ENCODE measurements at regions not wholly inside any gene's neighbourhood (a gene's known extent, or its start where the extent isn't known, plus 50 kb on each side); places are given as distances from the start of the nearest gene placed in this dataset.

DNA sequence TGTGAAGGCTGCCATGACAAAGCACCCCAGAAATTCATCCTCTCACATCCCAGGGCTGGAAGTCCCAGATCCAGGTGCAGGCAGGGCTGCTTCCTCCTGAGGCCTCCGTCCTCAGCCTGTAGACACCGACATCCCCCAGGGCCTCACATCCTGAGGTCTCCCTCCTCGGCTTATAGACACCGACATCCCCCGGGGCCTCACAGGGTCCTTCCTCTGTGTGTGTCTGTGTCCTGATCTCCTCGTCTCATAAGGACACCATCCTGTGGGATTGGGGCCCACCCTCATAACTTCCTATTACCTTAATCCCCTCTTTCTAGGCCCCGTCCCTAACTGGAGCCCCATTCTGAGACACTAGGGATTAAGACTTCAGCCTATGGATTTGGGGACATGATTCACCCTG lies 92.0 kb upstream of the SNTG2 start:
- H3K4me3 ChIP-seq (ENCODE audit: low read length) = no peak overlapping the region
- TF ChIP-seq, protein P1, sequence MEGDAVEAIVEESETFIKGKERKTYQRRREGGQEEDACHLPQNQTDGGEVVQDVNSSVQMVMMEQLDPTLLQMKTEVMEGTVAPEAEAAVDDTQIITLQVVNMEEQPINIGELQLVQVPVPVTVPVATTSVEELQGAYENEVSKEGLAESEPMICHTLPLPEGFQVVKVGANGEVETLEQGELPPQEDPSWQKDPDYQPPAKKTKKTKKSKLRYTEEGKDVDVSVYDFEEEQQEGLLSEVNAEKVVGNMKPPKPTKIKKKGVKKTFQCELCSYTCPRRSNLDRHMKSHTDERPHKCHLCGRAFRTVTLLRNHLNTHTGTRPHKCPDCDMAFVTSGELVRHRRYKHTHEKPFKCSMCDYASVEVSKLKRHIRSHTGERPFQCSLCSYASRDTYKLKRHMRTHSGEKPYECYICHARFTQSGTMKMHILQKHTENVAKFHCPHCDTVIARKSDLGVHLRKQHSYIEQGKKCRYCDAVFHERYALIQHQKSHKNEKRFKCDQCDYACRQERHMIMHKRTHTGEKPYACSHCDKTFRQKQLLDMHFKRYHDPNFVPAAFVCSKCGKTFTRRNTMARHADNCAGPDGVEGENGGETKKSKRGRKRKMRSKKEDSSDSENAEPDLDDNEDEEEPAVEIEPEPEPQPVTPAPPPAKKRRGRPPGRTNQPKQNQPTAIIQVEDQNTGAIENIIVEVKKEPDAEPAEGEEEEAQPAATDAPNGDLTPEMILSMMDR (conservative IDR thresholded peaks at IDR 0.05; ENCODE audit: low read length) = no peak
- DNase-seq (ENCODE audit: low read depth) = no peak

DNA sequence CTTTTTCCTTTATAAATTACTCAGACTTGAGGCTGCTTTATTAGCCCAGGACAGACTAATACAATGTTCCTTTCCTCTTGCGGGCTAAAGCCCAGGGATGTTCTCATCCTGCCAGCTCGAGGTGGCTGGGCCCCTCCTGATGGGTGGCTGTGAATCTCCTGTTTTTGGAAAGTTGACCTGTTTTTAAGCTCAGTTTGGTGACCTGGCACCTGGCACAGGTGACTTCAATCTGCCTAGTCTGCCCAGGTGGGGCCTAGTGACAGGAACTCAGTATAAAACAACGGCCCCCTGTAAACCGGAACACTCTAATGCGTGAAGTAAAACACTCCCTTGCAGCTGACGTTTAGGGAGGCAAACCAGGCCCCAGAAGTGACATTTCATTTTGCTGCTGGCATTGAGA lies 92.7 kb upstream of the SNTG2 start:
- H3K4me3 ChIP-seq (ENCODE audit: low read length) = no peak overlapping the region
- no peak for DNase-seq (ENCODE audit: low read depth)
- TF ChIP-seq, protein P1 (conservative IDR thresholded peaks at IDR 0.05; ENCODE audit: low read length) = no peak

DNA sequence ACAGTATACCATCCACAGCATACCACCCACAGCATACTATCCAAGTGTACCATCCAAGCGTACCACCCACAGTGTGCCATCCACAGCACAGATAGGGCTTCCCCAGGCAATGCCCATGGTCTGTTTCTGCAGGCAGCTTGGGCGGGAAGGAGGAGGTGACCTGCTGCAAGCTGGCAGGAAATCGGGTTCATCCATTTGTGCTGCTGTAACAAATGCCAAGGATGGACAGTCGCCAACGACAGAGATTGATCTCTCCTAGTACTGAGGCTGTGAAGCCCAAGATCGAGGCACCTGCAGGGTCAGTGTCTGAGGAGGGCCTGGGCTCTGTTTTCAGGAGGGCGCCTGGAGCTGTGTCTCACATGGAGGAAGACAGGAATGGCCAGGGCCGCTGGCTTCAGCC lies 93.6 kb upstream of the SNTG2 start:
- no peak for DNase-seq (ENCODE audit: low read depth)
- TF ChIP-seq, protein P1 (conservative IDR thresholded peaks at IDR 0.05; ENCODE audit: low read length) = no peak
- H3K4me3 ChIP-seq (ENCODE audit: low read length) = no peak overlapping the region

- DNase-seq (ENCODE audit: low read depth) = no peak
- TF ChIP-seq, protein P1 (conservative IDR thresholded peaks at IDR 0.05; ENCODE audit: low read length) = no peak
- H3K4me3 ChIP-seq (ENCODE audit: low read length) = no peak overlapping the region
Measured at GRCh38 chr2:856456-856855, 94.2 kb upstream of the SNTG2 start.

DNA sequence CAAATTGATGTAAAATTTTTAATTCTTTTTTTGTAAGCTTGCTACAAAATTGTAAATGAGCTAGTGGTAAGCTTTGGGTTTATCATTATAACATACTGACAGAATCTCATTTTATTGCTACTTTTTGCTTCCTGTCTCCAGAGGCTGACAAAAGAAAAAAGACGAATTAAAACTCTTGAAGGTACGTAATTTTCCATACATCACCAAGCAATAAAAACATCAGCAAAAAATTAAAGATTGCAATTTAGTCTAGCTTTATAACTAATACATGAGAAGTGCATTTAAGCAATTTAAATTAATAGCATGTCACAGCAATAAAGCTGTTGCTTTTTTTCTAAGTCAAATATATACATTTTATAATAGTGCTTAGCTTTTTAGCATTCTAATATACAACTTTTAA lies 94.6 kb upstream of the SNTG2 start:
- H3K4me3 ChIP-seq (ENCODE audit: low read length) = no peak overlapping the region
- TF ChIP-seq, protein P1 (conservative IDR thresholded peaks at IDR 0.05; ENCODE audit: low read length) = no peak
- no peak for DNase-seq (ENCODE audit: low read depth)

- H3K4me3 ChIP-seq (ENCODE audit: low read length) = no peak overlapping the region
- no peak for DNase-seq (ENCODE audit: low read depth)
- TF ChIP-seq, protein P1 (conservative IDR thresholded peaks at IDR 0.05; ENCODE audit: low read length) = no peak
Measured at GRCh38 chr2:855177-855576, 95.5 kb upstream of the SNTG2 start.

- H3K4me3 ChIP-seq (ENCODE audit: low read length) = no peak overlapping the region
- TF ChIP-seq, protein P1 (conservative IDR thresholded peaks at IDR 0.05; ENCODE audit: low read length) = peak; percentile 66
- DNase-seq (ENCODE audit: low read depth) = peak; percentile 18
Measured at GRCh38 chr2:854460-854859, 96.2 kb upstream of the SNTG2 start.
